Suppressor macrophage (primary cell): ENCODE measurements at regions not wholly inside any gene's neighbourhood (a gene's known extent, or its start where the extent isn't known, plus 50 kb on each side); places are given as distances from the start of the nearest gene placed in this dataset.
A peak's percentile ranks its signal among the peaks of the same experiment; 100 is the strongest.

Experiments used
- DNase-seq, 4 experiments: peaks; one replicate each; pipeline ENCODE4 v3.0.0-alpha.2; 2020 to 2022

DNA sequence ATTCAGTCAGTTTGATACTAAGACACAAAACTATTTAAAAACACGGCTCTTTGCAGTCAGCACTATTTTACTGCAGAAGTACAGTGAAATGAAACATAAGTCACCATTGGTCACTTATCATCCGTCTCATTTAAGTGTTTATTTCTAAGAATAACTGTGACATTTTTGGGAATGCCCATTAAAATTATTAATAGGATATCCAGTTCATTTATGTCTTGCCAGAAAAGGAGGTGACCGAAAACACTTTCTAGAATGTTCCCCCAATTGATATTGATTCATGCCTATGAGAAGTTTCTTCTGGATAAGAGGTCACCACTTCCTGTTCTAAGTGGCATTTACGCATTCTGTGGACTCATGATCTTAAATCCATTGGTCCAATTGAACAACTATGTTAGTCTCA is 477.3 kb downstream of the LIG4 start:
- DNase-seq = no peak

- no peak for DNase-seq
Measured at GRCh38 chr13:107736731-107737130, 478.6 kb downstream of the LIG4 start.

DNA sequence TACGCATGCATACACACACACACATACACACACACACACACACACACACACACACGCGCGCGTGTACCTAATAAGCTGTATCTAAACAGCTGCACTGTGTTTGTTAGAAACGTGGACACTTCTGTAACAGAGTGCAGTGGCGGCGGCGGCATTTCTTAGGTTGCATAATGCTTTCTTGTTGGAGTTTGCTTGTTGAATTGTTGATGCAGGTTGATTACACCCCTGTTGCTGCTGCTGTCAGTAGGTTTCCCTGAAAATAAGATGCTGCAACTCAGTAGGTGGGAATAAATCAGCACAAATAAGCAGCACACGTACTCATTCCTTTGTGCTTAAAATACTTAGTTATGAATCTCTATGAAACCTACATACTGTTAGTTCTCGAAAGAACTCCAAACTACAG is 479.2 kb downstream of the LIG4 start:
- no peak for DNase-seq

DNA sequence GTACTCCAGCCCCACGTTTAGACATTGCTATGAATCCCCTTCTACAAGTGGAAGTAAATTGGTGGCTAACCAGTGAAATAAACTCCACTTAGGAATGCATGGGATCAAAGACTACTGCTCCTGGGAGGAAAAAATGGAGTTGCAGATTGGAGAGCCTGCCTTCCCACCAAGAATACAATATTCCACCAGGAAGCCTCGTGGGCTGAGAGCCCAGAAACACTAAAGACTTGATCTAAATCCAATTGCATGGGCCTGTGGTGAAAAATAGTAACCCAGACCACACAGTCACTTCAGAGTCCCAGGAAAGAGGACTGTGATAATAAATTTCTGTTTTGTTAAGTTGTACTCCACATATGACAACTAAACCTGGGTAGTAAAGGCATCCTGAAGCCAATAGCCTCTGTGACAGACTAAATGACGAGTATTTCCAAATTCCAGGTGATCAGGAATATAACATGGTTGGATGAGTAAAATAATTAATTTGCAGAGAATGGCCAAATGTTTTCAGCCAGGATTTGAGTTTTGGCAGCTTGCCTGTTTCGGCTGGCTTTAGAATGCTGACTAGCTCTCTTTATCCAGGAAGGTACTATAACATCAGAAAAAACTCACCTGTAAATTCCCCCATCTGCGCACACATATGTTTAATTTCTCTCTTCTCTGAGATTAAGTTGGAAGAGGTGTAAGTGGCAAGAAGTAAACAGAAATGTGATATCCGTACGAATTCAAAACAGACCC is 480.3 kb downstream of the LIG4 start:
- no peak for DNase-seq

- DNase-seq = no peak
Measured at GRCh38 chr13:107733276-107733675, 482.1 kb downstream of the LIG4 start.

GRCh38 chr13:107730813-107731212 is 484.5 kb downstream of the LIG4 start:
- DNase-seq = no peak

DNA sequence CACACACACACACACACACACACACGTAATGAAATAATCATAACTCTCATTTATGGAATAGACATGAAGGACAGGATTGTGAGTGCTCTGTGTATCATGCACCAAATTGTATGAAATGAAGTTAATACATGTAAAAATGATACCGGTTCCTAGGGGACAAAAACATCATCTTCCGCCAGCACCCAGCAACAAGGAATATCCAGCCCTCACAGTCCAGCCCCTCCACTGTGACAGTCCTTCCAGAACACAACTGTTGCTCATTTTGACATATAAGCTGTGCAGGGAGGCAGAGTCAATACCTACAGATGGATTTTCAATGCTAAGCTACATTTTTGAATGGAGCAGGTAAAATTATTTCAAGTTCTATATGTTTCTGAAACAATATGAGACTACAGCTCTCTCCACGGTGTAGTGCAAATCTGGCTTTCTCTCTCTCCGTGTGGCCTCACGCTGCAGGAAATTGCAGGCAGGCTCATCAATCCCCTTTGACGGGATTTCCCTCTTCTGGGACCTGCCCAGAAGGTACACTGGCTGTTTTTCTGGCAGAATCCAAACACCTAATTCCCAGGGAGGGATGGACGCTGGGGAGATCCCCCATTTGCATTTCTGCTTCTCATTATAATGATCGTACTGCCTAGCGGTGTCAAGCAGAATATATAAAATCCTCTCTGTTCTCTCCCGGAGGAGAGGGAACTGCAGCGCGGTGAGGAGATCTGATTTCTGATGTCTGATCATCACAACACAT is 494.0 kb downstream of the LIG4 start:
- no peak for DNase-seq

DNA sequence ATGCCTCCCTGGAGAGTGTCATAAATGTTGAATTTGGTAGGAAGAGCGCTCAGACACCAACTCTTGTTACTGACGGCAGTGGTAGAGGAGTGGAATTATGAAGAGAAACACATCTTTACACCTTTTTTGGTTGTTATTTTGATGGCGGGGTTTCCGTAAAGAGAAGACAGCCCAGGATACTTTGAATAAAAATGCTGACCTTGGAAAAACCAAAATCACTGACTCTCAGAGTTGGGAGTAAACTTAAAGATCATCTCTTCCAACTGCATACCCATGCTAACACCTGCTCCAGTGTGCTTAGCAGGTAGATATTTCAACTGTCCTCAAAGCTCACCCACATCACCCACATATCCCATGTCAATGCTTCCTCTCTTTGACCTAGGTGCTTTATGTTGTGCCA is 498.6 kb downstream of the LIG4 start:
- no peak for DNase-seq

- no peak for DNase-seq
Measured at GRCh38 chr13:107716241-107716640, 499.1 kb downstream of the LIG4 start.

DNA sequence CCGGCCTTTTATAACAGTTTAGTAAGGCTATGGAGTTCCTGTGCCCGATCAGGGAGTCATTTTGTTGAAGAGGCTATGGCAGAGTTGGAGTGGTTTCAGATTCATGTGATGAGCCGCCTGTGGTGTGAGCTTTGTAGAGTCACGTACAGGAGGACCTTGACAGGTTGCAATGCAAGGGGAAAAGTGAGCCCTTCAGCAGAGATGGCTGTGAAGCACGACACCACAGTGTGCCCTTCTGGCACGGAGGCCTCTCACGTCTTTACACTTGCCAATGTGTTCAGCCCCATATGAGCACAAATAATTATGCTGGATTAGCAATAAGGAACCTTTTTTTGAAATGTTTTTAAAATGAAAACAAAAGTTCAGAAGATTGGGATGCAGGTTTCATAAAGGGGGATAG is 499.8 kb downstream of the LIG4 start:
- no peak for DNase-seq

DNA sequence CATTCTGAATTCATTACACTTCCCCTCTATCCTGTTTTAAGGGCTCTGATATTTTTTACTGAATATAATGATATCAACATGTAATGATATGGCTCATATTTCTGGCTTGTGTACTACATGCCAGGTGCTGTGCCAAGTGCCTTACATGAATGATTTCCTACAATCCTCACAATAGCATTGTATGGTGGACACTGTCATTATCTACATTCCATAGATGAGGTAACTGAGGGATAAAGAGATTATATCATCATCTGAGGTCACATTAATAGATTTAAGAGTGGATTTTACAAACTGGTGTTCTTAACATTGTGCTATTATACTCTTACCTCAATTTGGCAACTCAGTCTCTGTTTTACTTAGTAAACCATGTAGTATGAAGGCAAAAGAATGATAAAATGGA is 502.0 kb downstream of the LIG4 start:
- DNase-seq = no peak

DNA sequence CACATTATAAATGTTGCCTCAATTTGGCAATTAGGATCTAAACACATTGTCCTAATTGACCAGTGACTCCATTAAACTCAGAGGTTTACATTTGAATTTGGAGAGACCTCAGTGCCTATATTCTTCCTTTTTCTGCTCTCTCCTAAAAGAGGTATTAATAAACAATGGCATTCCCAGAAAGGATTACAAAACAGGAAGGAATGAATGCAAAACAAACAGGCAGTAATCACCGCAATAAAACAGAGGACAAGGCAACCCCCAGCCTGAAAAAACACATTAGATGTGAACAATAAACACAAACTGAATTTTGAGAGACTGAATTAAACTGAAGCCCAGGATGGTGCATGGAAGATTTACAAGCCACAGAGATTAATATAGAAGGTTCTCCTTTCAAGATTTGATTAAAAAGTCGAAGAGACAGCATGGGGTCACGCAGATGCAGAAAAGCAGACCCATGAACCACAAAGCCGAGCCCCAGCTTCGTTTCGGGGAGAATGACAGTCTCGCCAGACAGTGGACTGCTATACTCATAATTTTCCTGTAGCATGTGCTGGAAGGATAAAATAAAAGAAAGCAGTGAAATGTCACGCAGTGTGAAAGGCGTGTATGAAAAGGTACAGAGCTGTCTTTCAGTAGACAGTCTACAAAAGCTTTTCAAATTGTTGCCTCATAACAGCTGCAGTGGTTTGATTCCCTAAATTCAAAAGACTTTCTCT is 503.0 kb downstream of the LIG4 start:
- DNase-seq = no peak

DNA sequence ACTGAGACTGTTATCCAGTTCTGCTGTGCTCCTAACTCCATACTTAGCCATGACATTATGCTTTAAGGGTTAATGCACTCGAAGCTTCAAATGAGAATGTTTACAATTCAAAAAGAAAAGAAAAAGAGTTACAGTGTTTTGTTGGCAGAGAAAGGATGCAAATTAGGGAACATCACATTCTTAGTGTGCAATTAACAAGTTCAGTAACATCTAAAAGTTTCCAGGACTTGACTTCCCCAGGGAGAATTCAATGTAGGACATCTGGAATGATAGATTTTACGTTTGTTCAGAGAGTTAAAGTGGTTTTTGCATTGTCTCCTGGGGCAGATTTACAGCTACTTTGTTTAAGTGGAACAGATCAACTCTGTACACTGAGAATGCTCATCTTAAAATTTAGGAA is 525.2 kb downstream of the LIG4 start:
- no peak for DNase-seq

DNA sequence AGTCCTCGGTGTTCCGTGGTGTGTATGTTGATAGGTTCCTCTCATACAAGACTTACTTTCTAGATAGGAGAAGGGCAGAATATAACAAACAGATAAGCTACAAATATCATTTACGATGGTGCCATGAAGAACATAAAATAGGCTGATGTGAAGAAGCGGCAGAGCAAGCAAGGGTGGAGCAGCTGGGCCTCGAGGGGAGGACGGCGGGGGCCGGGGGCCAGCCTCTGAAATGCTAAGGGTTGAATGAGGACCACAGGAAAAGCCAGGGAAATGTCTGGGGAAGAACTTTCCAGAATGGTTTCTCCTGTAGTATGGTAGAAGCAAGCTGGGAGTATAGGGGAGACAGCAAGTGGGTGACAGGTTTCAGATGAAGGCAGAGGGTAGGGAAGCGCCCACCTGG is 529.5 kb downstream of the LIG4 start:
- DNase-seq = no peak

DNA sequence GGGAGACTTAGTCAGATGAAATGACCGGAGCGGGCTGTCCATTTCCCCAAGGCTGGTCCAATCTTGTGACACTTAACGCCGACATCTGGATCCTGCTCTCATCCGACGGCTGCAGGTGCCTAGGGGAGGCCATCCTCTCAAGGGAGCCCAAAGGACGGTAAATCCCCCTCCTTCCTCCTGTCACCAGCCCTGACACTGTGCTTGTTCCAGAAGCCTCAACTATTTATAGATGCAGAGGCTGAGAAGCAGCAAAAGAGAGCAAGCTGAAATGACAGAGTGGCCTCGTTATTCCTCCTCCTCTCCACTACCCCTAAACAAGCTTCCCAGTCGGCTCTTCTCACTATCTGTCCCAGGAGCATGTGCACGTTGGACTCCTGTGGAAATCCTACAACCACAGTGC is 533.7 kb downstream of the LIG4 start:
- no peak for DNase-seq

DNA sequence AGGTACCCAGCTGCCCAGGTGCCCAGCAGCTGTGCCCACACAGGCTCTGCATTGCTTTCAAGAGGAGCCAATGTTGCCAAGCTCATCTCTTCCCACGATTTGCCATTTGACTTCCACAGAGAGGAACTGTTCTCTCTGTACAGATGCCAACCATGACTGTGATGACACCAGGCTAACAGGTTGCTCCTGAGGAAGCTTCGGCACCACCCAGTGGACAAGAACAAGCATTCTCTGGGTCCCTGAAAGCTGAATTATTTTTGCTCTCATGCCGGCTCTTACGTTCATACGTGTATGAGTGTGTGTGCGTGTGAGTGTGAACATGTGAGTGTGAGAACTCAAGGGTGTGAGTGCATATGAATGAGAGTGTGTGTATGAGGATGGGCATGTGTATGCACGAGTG is 535.2 kb downstream of the LIG4 start:
- DNase-seq = no peak

- DNase-seq = no peak
Measured at GRCh38 chr13:107678075-107678689, 537.2 kb downstream of the LIG4 start.

DNA sequence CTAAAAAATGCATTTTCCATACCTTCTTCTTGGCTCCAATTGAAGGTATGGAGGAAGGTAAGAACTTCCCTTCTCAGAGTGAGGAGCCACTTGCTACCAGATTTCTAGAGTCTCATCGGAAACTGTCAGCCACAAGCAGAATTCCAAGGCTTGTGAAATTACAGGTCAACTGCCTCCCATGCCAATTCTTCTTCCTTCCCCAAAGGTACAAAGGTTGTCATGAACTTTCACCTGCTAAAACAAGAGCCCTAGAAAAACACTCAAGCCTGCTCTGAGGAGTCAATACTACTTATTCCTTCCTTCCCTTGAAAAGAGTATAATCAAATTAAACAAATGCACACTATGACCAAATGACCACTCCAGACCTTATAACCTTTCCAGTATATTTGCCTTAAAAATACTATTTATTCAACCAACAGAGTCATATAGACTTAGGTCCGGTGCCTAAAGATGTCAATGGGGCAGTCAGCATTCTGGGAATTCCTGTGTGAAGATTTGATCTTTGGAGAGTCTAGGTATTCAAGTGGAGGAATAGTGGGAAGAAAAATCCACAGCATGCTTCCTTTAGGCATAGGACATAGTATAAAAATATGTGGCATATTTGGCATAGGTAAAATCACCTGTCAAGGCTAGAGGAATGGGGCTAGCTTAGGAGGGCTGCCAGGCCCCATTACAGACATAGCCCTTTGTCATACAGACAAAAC is 539.3 kb downstream of the LIG4 start:
- no peak for DNase-seq

- DNase-seq = no peak
Measured at GRCh38 chr13:107669391-107669993, 545.8 kb downstream of the LIG4 start.

GRCh38 chr13:107665926-107666458 is 549.3 kb downstream of the LIG4 start:
- DNase-seq = no peak

DNA sequence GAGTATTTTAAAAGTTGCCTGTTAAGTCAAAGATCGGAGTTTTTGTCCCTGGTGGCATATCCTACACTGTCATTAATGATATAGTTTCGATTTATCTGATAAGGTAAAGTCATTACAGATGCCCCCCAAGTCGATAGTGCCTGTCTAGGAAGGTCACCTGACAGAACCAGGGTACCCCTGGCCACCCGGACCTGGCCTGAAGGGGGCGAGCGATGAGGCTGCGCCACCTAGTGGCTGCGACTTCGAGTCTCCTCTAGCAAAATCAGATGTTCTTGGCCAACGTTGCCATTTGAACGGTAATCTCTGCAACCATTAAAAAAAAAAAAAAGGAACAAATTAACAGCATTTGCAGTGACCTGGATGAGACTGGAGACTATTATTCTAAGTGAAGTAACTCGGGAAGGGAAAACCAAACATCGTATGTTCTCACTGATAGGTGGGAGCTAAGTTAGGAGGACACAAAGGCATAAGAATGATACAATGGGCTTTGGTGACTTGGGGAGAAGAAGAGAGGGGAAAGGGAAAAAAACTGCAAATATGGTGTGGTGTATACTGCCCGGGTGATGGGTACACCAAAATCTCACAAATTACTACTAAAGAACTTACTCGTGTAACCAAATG is 565.1 kb downstream of the LIG4 start:
- peak; percentile 46 to 69 (median 50) for DNase-seq
